NCI-H146 treated with DMSO at 0.1 percent for 48 hours (cell line): ENCODE measurements at regions not wholly inside any gene's neighbourhood (a gene's known extent, or its start where the extent isn't known, plus 50 kb on each side); places are given as distances from the start of the nearest gene placed in this dataset.
"Not testable (repeated sequence)": the region's sequence is repeated elsewhere in the genome, so short reads cannot be mapped to it uniquely, and the experiment has no call there.

Experiments
- DNase-seq: peaks from one replicate; lab custom pipeline; 2025; ENCODE audit not compliant: unreplicated experiment; lab: John Stamatoyannopoulos, UW

DNA sequence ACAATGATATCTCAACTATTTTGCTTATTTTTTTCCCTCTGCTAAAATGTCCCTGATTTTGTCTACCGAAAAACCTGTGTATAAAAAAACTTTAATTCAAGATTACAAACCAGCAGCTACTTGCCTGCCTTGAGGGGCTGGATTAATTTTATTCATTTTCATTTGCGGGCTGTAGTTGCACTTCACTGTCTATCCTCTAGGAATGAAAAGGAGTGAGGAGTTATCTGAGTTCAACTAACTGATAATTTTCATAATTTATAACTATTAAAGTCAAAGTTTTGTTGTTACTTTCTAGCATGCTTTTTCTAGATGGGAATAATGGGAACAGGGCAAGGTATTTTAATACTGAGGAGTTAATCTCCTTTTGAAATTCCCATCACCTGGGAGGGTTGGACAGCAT, 50.3 kb upstream of the AGTPBP1 start:
- not testable (repeated sequence) for DNase-seq

DNA sequence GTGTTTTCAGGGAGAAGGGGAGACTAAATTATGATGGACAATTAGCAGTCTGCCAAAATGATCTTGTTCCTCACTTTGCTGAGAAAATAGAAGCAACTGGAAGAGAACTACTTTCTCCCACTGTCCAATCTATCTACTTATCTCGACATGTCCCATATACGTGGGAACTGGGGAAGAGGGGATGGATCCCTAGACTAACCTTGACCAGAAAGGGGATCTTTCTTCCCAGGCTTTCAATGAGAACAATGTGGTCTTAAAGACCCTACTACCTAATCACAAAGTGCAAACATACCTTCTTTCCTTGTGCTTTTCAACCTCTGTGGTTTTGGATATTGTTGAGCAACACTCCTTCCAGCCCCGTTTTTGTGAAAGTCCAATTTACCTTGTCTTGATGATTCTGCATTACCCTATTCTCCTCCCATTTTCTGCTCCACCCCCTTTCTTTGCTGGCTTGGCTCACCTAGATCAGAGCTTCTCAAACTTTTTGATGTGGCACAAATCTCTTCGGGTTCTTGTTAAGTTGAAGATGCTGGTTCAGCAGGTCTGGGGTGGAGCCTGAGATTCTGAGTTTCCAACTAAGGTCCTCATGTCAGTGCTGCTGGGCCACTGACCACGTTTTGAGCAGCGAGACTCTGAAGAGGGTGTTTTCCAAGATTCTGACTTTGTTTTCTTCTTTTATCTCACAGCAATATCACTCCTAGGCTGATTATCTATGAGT, 61.4 kb upstream of the AGTPBP1 start:
- not testable (repeated sequence) for DNase-seq

DNA sequence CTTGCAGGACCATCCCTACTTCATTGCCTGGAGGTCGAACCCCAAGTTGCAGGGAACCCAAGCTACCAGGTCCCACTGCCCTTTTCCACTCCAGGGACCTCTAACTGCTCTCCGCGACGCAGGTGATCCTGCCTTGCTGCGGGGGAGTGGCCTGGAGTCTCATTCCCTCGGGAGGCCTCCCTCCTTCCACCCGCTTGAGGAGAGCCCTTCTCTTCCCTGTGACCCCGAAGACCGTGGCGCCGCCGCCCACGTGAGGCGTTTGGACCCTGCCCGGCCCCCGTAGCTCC, 63.0 kb upstream of the AGTPBP1 start:
- peak; percentile 36 for DNase-seq

DNA sequence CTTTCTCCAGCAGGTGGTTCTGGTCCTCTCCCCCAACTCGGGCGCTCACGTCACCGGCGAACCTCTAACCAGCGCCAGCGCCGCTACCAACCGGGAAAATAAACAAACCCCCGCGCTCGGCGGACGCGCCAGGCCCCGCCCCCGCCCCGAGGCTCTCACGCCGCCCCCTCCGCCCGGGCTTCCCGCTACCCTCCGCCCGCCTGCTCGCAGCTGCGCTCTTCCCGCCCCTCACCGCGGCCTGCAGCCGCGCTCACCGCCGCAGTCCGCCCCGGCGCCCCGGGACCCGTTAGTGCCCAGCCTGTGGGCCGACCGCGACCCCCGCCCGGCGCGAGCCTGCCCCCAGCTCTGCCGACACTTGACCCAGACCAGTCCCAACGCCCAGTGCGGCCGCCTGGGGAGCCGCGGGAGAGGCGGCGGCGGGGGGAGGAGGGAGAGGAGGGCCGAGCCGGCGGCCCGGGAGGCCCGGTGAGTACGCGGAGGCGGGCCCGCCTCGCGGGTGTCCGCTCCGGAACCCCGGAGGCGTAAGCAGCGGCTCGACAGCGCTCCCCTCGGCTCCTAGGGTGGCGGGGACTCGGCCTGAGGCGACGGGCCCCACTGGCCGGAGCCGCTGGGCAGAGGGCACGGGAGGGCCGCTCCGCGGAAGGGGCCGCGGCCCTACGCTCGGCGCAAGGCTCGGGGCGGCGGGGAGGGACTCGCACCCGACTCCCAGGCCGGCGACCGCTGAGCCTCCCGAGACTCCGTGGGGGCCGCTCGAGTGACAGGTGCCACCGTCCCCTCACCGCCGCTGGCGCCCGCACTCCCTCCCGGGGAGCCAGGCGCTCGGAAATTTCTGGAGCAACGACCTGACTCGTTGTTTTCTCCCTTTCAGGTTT, 63.6 kb upstream of the AGTPBP1 start:
- not testable (repeated sequence) for DNase-seq

DNA sequence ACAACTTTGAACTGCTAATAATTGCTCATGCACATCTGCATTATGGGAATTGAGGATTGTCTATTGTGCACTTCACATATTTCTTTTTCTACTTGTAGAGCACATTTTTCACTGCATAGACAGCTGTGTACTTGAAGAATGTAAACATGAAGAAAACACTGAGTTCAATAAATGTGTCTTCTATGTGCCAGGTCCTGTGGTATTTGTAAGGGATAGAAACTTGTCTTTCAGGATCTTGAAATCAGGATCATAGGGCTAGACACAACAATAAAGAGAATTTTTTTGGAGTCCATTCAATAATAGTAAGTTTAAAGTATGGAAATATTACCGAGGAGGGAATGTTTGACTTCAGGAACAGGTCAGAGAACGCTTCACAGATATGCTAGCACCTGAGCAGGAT, 66.6 kb upstream of the AGTPBP1 start:
- not testable (repeated sequence) for DNase-seq

DNA sequence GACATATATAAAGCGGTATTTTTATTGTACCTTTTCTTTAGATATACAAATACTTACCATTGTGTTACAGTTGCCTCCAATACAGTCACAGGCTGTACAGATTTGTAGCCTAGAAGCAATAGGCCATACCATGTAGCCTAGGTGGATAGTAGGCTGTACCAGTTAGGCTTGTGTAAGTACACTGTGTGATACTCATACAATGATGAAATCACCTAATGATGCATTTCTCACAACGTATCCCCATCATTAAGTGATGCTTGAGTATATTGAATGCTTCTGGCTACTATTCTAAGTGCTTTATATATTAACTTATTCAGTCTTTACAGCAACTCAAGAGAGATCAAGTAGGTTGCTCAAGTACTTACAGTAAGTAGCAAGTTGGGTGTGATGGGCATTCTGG, 71.6 kb upstream of the AGTPBP1 start:
- not testable (repeated sequence) for DNase-seq

DNA sequence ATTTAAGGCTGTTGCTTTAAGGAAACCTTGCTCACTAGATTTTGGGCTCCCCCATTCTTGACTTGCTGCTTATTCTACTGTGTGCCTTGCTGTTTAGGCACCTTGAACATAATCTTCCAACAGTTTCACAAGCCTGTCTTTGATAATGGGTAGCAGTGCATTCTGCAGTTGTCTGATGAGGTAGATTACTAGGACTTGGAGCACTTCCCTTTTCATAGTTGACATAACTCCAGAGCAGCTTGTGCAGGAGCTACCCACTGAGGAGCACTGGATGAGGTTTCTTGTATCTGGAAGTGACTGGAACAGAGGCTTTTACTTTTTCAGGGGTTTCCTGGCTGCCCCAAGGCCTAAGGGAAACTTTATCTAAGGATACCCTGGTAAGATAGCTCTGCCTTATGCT, 73.0 kb upstream of the AGTPBP1 start:
- DNase-seq: not testable (repeated sequence)

DNA sequence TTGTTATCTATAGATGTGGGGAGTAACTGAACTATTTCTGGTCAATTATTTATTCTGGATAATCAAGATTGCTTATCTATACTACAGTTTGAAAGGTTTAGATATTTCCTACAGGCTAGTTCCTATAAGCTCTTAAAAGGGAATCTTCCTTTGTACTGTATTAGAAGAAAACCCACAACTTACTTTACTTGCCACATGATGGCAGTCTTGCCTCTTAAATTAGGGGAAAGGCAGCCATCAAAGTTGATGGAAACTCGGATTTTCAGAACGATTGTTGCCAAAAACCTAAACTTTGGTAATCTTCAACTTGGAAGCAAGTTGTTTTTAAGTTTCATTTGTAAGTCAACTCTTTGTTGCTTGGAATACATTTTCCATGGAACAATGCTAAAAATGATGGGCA, 77.2 kb upstream of the AGTPBP1 start:
- DNase-seq: not testable (repeated sequence)

DNA sequence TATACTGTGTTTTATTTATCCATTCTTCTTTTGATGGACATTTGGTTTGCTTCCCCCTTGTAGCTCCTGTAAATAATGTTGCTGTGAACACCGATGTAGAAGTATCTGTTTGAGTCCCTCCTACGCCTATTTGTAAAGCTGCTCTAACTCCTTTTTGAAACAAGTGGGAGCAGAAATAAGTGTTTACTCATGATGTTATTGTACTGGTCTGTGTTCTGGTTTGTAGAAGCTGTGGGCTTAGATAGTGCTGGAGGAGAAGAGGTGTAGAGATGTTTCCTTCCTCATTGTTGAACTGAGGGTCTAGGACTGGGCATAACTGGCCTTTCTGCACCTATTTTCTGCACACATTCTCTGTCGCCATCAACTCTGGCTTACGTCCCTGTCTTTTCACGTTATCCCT, 78.8 kb upstream of the AGTPBP1 start:
- DNase-seq: not testable (repeated sequence)

DNA sequence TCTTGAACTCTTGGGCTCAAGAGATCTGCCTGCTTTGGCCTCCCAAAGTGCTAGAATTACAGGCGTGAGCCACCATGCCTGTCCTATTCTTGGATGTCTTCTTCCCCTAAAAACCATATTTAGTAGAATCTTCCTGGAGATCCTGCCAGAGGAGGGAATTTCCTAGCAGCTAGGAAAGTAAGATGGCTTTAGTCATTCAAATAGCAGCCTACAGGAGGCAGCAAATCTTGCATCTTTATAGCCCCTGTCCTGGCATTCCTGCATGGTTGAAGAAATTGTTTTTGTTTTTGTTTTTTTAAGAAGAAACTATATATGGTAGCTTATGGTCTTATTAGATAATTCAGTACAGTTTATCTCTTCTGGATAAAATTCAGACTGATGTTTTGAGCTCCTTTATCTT, 83.2 kb upstream of the AGTPBP1 start:
- not testable (repeated sequence) for DNase-seq

DNA sequence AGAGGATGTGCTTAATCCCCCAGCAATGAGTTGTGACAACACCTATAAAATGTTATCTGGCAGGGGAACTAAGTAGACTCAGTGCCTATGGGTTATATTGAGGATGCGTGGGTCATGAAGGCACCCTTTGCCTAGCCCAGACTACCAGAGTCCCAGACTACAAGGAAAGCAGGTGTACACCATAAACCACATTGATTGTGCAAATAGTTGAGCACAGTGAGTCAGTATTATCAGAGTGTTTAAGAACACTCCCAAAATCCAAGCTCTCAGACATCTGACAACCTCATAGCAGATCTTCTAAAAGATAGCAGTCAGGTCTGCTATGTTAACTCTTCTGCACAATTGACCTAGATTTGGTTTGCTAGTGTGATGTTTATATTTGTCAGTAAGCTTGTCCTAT, 92.8 kb upstream of the AGTPBP1 start:
- not testable (repeated sequence) for DNase-seq

DNA sequence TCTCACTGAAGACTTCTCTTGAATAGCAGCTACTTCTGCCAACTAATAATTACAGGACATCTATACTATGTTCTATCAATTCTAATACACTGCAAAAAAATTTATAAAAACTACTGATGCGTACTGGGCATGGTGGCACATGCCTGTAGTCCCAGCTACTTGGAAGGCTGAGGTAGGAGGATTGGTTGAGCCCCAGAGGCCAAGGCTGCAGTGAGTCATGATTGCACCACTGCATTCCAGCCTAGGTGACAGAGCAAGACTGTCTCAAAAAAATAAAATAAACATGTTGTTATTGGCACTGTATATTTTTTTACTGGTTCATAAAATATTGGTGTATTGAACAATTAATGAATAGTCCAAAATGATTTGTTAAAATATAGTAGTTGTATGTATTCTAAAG, 97.0 kb upstream of the NAA35 start:
- not testable (repeated sequence) for DNase-seq

DNA sequence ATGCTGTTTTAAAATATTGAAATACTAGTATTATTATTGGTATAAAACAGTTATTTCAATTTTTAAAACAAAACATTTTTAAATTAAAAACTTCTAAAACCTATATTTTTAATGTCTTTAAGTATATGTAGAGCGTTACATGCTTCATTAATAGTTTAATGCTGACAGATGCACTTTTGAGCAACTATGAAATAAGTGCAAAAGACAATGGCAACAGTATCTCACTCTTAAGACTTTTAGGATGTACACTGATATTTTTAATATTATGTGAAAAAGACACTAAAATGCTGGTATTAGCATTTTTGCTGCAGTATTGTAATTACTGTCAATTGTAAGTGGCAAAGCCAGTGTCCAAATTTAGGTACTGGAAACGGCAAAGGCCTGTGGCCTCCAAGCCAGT, 93.2 kb upstream of the NAA35 start:
- not testable (repeated sequence) for DNase-seq

DNA sequence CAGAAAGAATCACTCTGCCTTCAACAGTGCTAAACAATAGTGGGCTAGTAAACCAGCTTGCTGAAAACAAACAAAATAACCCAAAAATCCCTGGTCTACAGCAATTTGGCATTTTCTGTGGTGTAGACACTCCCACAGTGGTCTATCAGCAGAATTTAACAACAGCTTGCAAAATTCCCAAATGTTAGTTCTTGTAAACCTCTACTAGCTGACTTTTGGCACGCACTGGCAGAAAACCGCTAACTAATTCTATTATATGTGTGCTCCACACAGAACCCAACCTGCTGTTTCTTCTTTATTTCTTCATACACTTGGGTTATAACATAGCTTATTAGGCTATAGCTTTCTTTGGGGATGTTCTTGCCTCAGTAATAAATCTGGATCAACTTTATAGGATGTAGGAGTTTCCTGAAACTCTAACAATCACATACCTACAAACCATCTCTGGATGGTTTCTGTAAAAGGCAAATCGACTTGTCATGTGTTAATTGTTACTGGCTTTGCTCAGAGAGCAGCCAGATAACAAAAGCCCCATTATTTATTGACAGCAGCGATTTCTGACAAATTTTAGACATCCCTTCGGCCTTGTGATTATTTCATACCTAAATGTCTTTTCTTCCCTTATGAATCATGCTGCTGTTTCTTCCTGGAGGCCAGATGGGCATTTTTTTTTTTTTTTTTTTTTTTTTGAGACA, 82.7 kb upstream of the NAA35 start:
- no peak for DNase-seq

DNA sequence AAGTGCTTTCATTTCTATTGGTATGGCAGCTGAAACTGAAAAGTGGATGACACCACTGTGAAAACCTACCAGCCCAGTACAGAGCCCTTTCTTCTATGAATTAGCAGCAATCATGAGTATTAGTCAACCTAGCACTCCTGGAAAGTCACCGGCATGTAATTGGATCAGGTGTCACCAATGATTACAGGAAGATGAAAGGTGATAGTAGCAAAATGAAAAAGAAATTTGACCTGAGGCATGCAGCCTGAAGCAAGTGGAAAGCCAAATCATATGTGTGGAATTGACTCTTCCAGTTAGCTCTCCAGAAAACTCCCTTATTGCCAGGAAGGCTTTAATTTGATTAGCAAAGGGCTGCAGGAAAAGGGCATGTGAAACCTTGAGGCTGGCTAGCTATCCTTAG, 81.2 kb upstream of the NAA35 start:
- DNase-seq: peak; percentile 30

DNA sequence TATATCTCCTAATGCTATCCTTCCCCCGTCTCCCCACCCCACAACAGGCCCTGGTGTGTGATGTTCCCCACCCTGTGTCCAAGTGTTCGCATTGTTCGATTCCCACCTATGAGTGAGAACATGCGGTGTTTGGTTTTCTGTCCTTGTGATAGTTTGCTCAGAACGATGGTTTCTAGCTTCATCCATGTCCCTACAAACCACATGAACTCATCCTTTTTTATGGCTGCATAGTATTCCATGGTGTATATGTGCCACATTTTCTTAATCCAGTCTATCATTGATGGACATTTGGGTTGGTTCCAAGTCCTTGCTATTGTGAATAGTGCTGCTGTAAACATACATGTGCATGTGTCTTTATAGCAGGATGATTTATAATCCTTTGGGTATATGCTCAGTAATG, 79.1 kb upstream of the NAA35 start:
- DNase-seq: not testable (repeated sequence)

DNA sequence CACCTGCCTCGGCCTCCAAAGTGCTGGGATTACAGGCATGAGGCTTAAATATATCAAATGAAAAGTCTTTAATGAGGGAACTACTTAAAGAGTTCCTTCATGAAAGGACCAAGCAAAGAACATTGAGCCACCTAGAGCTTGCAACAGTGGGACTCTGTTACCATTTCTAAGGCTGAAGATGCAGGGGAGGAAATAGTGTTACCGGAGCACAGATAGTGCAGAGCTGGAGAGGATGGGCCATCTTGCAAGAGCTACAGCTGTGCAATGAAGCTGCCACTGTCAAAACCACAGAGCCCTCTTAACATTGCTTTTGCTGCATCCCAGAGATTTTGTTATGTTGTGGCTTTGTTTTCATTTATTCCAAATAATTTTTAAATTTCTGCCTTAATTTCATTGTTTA, 77.1 kb upstream of the NAA35 start:
- no peak for DNase-seq

DNA sequence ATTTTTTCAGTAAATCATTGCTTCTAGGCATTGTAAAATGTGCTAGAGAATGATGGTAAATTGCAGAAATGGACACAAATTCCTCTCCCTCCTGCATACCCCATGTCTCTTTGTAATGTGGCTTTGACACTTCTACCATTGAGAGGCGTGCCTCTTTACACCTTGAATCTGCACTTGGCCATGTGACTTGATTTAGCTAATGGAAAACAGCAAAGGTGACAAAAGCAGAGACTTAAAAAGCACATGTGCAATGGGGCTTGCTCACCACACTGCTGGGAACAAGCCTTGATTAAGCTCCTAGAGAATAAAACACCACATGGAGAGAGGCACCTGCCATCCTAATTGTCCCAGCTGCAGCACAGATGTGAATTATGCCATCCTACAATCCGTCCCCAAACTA, 69.9 kb upstream of the NAA35 start:
- DNase-seq: peak; percentile 4

DNA sequence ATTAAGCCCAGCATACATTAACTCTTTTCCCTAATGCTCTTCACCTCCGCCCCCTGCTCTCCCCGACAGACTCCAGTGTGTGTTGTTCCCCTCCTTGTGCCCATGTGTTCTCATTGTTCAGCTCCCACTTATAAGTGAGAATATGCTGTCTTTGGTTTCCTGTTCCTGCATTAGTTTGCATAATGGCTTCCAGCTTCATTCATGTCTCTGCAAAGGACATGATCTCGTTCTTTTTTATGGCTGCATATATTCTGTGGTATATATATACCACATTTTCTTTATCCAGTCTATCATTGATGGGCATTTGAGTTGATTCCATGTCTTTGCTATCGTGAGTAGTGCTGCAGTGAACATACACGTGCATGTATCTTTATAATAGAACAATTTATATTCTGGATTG, 69.3 kb upstream of the NAA35 start:
- peak; percentile 1 for DNase-seq

DNA sequence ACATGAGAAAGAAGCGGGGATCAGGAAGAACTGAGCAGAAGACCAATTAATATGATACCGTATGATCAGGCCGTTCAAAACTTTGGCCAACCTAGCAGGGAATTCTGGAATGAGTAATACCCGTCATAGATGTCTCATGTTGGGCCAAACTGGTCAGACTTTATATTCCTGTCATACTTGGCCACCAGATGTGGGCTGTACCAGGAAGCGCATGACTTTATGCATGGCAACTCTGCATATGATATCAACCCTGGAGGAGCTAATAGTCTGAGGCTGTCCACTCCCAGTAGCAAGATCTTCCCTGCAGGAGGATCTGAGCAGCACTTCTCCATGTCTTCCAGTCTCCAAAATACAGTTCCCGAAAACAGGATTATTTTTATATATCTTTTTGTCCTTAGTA, 68.5 kb upstream of the NAA35 start:
- no peak for DNase-seq

DNA sequence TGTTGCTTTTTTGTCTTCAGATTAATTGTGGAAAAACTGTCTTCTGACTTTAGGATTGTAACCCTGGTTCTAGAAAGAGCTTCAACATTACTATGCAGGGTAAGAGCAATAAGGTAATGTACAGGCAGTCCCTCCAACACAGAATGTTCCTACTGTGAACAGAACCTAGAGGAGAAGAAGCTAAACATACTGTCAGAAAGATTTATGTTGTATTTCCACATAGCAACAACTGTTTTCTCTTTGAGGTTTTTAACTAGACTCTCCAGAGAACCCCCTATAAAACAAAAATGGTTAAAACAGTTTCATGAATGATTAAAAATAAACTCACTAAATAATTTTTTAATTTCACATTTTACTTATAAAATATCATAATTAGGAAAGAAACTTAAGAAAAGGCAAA, 64.3 kb upstream of the NAA35 start:
- no peak for DNase-seq
